AG09319 (cell line): ENCODE measurements at regions not wholly inside any gene's neighbourhood (a gene's known extent, or its start where the extent isn't known, plus 50 kb on each side); places are given as distances from the start of the nearest gene placed in this dataset.

ENCODE experiments used
- DNase-seq: peaks from one replicate; pipeline ENCODE4 v3.0.0-alpha.2; 2010; ENCODE audit warnings: low read depth; ENCODE audit errors: extremely low read depth
- CTCF ChIP-seq: IDR thresholded peaks from 2 replicates; pipeline ENCODE4 v1.5.1; 2011; ENCODE audit warnings: low read depth, mild to moderate bottlenecking, inconsistent platforms, low read length, moderate library complexity

- no peak for TF ChIP-seq CTCF
- peak; percentile 25 for DNase-seq
Measured at GRCh38 chr20:9015984-9016324, 52.9 kb upstream of the PLCB4 start.

- TF ChIP-seq CTCF: no peak
- DNase-seq: no peak
Measured at GRCh38 chr20:9018346-9018745, 50.5 kb upstream of the PLCB4 start.
